GM12878 (cell line): ENCODE measurements at regions not wholly inside any gene's neighbourhood (a gene's known extent, or its start where the extent isn't known, plus 50 kb on each side); places are given as distances from the start of the nearest gene placed in this dataset.

ENCODE experiments used
- ATAC-seq: fragments of 200-7000 bp; cut with Tn5 transposase; 3 replicates; pipeline ENCODE4 v1.9.1; 2020; ENCODE audit warnings: mild to moderate bottlenecking, moderate library complexity
- BruUV-seq: library from RNA; stranded (reverse); fragments of 400-500 nt; replicated peaks from 2 replicates; lab custom pipeline; 2021; lab: Mats Ljungman, UMichigan
- CTCF ChIA-PET: fragments of 300-600 bp; sonication (Branson Sonifier 250); formaldehyde crosslinking; extraction: SDS; loops from one replicate; lab custom pipeline; 2021; ENCODE audit warnings: inconsistent platforms; lab: Yijun Ruan, JAX
- POLR2A ChIA-PET: fragments of 350-600 bp; formaldehyde crosslinking; extraction: SDS; loops from one replicate; lab custom pipeline; 2021; ENCODE audit warnings: inconsistent platforms; lab: Charles Lee
- RAD21 ChIA-PET: fragments of 300-600 bp; sonication (Branson Sonifier 250); formaldehyde crosslinking; loops from one replicate; lab custom pipeline; 2023; ENCODE audit warnings: antibody characterized with exemption; ENCODE audit not compliant: unreplicated experiment; lab: Charles Lee
- SMC1A ChIA-PET: fragments of 300-600 bp; sonication (Branson Sonifier 250); formaldehyde crosslinking; loops from one replicate; lab custom pipeline; 2023; ENCODE audit not compliant: unreplicated experiment, uncharacterized antibody; lab: Charles Lee
- DNase-seq: peaks from one replicate; pipeline ENCODE4 v3.0.0-alpha.2; 2011; ENCODE audit warnings: low read depth, low spot score
- FAIRE-seq: peaks from 3 replicates; lab custom pipeline; 2011; peaks lifted over from hg19 to GRCh38; lab: Jason Lieb, UNC
- H2AFZ ChIP-seq: 2 replicates; pipeline ENCODE4 v1.6.0; 2011; ENCODE audit warnings: low read depth, low read length, control low read depth; ENCODE audit not compliant: control insufficient read depth
- H3K27ac ChIP-seq: 2 replicates; pipeline ENCODE4 v1.5.1; 2011; ENCODE audit warnings: control low read depth; ENCODE audit not compliant: control insufficient read depth, insufficient read depth
- H3K27me3 ChIP-seq, 2 experiments: replicated peaks in 1 of 2; 2 replicates each; pipeline versions ENCODE4 v1.6.0 to v1.6.1; 2011; ENCODE audit warnings: low read length in 1 of 2; ENCODE audit not compliant: control insufficient read depth in 2 of 2, insufficient read depth in 2 of 2
- H3K36me3 ChIP-seq, 2 experiments: 2 replicates each; pipeline ENCODE4 v1.5.1; 2011; ENCODE audit warnings: low read length in 1 of 2; ENCODE audit not compliant: control insufficient read depth in 2 of 2, insufficient read depth in 2 of 2
- H3K4me1 ChIP-seq: 2 replicates; pipeline ENCODE4 v1.6.1; 2011; ENCODE audit warnings: mild to moderate bottlenecking, low read length, moderate library complexity, mixed read lengths; ENCODE audit not compliant: control insufficient read depth, insufficient read depth
- H3K4me2 ChIP-seq: 2 replicates; pipeline ENCODE4 v1.6.0; 2011; ENCODE audit warnings: control low read depth; ENCODE audit not compliant: control insufficient read depth, insufficient read depth
- H3K4me3 ChIP-seq: fragments of 200-600 bp; sonication (generic); 2 replicates; pipeline ENCODE4 v1.5.1; 2016
- H3K79me2 ChIP-seq: 2 replicates; pipeline ENCODE4 v1.6.0; 2011; ENCODE audit warnings: low read length; ENCODE audit not compliant: control insufficient read depth, insufficient read depth
- H3K9ac ChIP-seq: 2 replicates; pipeline ENCODE4 v1.8.0; 2011; ENCODE audit warnings: low read length, control low read depth, mixed read lengths; ENCODE audit not compliant: control insufficient read depth, insufficient read depth
- H3K9me3 ChIP-seq: replicated peaks from 3 replicates; pipeline ENCODE4 v1.5.1; 2011; ENCODE audit warnings: mild to moderate bottlenecking, low read length; ENCODE audit not compliant: control insufficient read depth, insufficient read depth
- H4K20me1 ChIP-seq: 2 replicates; pipeline ENCODE4 v1.6.0; 2011; ENCODE audit not compliant: control insufficient read depth, insufficient read depth
- CHD1 ChIP-seq: IDR thresholded peaks from 2 replicates; pipeline ENCODE4 v1.6.1; 2012; ENCODE audit warnings: low read depth, low read length, improper control_type of control experiment
- RBBP5 ChIP-seq: fragments of 200-600 bp; sonication (generic); conservative IDR thresholded peaks from 2 replicates; pipeline ENCODE4 v1.6.1; 2016
- WGBS: methylation state at CpG from one replicate; pipeline ENCODE4 v1.1.6; 2016; ENCODE audit warnings: low lambda C conversion rate; ENCODE audit not compliant: insufficient replicate concordance, insufficient coverage; ENCODE audit errors: missing lambda C conversion rate; 5-methylcytosine and 5-hydroxymethylcytosine counted together
- in situ Hi-C: fragments of 300-500 bp; cut with MboI; formaldehyde crosslinking; loops from 9 replicates; pipeline ENCODE4 v1.14.3; 2018; ENCODE audit warnings: mixed read lengths
- intact Hi-C: fragments of 100-400 bp; cut with micrococcal nuclease; formaldehyde crosslinking; loops from one replicate; pipeline ENCODE4 v1.14.2; 2022; ENCODE audit not compliant: unreplicated experiment
- TF ChIP-seq, protein P1 (sequence below): fragments of 450-650 bp; IDR thresholded peaks from 2 replicates; pipeline ENCODE4 v1.6.1; 2017; ENCODE audit warnings: antibody characterized with exemption, mild to moderate bottlenecking, moderate library complexity
- TF ChIP-seq, protein P2 (sequence below): fragments of 450-650 bp; IDR thresholded peaks from 2 replicates; pipeline ENCODE4 v1.6.1; 2016; ENCODE audit warnings: mild to moderate bottlenecking, moderate library complexity, borderline replicate concordance
- TF ChIP-seq, protein P3 (sequence below): IDR thresholded peaks from 2 replicates; pipeline ENCODE4 v1.6.1; 2012; ENCODE audit warnings: improper control_type of control experiment, low read depth, low read length; ENCODE audit not compliant: insufficient replicate concordance

DNA sequence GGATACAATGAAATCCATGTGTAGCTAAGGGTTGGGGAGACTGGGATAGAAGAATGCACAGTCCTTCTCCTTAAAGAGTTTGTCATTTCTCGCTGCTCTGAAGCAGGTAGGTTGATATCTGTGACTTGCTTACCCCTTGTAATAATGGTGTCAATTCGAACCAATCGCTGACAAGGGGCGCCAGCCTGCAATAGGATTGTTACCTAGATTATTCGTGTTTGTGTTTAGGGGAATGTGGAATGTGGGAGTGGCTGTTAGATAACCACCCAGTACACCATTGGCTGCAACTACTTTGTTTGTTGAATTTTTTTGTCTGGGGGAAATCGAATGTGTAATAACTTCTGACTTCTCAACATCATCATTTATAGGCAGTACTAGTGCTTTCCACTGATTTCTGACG, 141.6 kb downstream of the LARP7 start:
- H3K9me3 ChIP-seq, result no peaks in the 10 kb centered on the region
- H3K9ac ChIP-seq, result no peak overlapping the region
- no peaks in the 10 kb centered on the region for H3K27me3 ChIP-seq
- FAIRE-seq (no peak), DNase-seq (no peak), ATAC-seq (no peak)
- H3K36me3 ChIP-seq, result no peaks in the 10 kb centered on the region
- ChIA-PET POLR2A (no interaction called here), SMC1A (interaction anchor here (0.6 to 1.2 kb wide), 2 partner anchors 21 to 160 kb away, joined by 3 read pairs; no protein-coding TSS in a partner anchor), CTCF (interaction anchor here (1.9 kb wide), 1 partner anchor 160 kb away, joined by 9 read pairs; no protein-coding TSS in a partner anchor), RAD21 (no interaction called here)
- H2AFZ ChIP-seq, result no peak overlapping the region
- in situ Hi-C loops (no loop called here), intact Hi-C loops (no loop called here)
- 70% methylated on average over 7 of the region's 7 CpGs for WGBS
- H3K79me2 ChIP-seq, result no peaks in the 10 kb centered on the region
- no peak overlapping the region for H3K27ac ChIP-seq
- no peaks in the 10 kb centered on the region for H3K4me1 ChIP-seq
- H4K20me1 ChIP-seq, result no peaks in the 10 kb centered on the region
- H3K4me2 ChIP-seq, result no peak overlapping the region
- BruUV-seq, result no TSS peak
- no peak for TF ChIP-seq RBBP5
- TF ChIP-seq, protein P1, sequence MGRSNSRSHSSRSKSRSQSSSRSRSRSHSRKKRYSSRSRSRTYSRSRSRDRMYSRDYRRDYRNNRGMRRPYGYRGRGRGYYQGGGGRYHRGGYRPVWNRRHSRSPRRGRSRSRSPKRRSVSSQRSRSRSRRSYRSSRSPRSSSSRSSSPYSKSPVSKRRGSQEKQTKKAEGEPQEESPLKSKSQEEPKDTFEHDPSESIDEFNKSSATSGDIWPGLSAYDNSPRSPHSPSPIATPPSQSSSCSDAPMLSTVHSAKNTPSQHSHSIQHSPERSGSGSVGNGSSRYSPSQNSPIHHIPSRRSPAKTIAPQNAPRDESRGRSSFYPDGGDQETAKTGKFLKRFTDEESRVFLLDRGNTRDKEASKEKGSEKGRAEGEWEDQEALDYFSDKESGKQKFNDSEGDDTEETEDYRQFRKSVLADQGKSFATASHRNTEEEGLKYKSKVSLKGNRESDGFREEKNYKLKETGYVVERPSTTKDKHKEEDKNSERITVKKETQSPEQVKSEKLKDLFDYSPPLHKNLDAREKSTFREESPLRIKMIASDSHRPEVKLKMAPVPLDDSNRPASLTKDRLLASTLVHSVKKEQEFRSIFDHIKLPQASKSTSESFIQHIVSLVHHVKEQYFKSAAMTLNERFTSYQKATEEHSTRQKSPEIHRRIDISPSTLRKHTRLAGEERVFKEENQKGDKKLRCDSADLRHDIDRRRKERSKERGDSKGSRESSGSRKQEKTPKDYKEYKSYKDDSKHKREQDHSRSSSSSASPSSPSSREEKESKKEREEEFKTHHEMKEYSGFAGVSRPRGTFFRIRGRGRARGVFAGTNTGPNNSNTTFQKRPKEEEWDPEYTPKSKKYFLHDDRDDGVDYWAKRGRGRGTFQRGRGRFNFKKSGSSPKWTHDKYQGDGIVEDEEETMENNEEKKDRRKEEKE, result no peak
- TF ChIP-seq, protein P2, sequence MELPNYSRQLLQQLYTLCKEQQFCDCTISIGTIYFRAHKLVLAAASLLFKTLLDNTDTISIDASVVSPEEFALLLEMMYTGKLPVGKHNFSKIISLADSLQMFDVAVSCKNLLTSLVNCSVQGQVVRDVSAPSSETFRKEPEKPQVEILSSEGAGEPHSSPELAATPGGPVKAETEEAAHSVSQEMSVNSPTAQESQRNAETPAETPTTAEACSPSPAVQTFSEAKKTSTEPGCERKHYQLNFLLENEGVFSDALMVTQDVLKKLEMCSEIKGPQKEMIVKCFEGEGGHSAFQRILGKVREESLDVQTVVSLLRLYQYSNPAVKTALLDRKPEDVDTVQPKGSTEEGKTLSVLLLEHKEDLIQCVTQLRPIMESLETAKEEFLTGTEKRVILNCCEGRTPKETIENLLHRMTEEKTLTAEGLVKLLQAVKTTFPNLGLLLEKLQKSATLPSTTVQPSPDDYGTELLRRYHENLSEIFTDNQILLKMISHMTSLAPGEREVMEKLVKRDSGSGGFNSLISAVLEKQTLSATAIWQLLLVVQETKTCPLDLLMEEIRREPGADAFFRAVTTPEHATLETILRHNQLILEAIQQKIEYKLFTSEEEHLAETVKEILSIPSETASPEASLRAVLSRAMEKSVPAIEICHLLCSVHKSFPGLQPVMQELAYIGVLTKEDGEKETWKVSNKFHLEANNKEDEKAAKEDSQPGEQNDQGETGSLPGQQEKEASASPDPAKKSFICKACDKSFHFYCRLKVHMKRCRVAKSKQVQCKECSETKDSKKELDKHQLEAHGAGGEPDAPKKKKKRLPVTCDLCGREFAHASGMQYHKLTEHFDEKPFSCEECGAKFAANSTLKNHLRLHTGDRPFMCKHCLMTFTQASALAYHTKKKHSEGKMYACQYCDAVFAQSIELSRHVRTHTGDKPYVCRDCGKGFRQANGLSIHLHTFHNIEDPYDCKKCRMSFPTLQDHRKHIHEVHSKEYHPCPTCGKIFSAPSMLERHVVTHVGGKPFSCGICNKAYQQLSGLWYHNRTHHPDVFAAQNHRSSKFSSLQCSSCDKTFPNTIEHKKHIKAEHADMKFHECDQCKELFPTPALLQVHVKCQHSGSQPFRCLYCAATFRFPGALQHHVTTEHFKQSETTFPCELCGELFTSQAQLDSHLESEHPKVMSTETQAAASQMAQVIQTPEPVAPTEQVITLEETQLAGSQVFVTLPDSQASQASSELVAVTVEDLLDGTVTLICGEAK, result no peak
- TF ChIP-seq CHD1, result no peak
- TF ChIP-seq, protein P3, sequence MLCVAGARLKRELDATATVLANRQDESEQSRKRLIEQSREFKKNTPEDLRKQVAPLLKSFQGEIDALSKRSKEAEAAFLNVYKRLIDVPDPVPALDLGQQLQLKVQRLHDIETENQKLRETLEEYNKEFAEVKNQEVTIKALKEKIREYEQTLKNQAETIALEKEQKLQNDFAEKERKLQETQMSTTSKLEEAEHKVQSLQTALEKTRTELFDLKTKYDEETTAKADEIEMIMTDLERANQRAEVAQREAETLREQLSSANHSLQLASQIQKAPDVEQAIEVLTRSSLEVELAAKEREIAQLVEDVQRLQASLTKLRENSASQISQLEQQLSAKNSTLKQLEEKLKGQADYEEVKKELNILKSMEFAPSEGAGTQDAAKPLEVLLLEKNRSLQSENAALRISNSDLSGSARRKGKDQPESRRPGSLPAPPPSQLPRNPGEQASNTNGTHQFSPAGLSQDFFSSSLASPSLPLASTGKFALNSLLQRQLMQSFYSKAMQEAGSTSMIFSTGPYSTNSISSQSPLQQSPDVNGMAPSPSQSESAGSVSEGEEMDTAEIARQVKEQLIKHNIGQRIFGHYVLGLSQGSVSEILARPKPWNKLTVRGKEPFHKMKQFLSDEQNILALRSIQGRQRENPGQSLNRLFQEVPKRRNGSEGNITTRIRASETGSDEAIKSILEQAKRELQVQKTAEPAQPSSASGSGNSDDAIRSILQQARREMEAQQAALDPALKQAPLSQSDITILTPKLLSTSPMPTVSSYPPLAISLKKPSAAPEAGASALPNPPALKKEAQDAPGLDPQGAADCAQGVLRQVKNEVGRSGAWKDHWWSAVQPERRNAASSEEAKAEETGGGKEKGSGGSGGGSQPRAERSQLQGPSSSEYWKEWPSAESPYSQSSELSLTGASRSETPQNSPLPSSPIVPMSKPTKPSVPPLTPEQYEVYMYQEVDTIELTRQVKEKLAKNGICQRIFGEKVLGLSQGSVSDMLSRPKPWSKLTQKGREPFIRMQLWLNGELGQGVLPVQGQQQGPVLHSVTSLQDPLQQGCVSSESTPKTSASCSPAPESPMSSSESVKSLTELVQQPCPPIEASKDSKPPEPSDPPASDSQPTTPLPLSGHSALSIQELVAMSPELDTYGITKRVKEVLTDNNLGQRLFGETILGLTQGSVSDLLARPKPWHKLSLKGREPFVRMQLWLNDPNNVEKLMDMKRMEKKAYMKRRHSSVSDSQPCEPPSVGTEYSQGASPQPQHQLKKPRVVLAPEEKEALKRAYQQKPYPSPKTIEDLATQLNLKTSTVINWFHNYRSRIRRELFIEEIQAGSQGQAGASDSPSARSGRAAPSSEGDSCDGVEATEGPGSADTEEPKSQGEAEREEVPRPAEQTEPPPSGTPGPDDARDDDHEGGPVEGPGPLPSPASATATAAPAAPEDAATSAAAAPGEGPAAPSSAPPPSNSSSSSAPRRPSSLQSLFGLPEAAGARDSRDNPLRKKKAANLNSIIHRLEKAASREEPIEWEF, result no peak
- no peak overlapping the region for H3K4me3 ChIP-seq
